NOMO-1 treated with dmso at 0.1 percent for 144 hours (cell line): ENCODE measurements at regions not wholly inside any gene's neighbourhood (a gene's known extent, or its start where the extent isn't known, plus 50 kb on each side); places are given as distances from the start of the nearest gene placed in this dataset.

Experiments used
- DNase-seq: peaks from one replicate; lab custom pipeline; 2025; ENCODE audit not compliant: unreplicated experiment; lab: John Stamatoyannopoulos, UW

DNA sequence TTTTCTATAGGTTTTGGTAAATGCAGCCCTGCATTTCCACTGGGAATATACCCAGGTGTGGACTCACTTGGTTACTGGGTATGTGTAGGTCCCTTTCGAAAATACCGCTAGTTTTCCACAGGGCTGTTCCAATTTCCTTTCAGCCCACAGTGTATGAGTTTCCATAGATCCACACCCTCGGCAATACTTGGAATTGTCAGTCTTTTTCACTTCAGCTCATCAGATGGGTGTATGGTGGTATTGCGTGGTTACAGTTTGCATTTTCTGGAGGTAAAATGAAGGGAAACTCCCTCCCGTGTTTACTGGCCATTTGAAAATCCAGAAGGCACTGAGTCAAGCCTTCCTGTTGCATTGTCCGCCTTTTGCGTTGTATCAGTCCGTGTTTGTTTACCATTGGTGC lies 453.6 kb downstream of the CDH26 start:
- DNase-seq: no peak

DNA sequence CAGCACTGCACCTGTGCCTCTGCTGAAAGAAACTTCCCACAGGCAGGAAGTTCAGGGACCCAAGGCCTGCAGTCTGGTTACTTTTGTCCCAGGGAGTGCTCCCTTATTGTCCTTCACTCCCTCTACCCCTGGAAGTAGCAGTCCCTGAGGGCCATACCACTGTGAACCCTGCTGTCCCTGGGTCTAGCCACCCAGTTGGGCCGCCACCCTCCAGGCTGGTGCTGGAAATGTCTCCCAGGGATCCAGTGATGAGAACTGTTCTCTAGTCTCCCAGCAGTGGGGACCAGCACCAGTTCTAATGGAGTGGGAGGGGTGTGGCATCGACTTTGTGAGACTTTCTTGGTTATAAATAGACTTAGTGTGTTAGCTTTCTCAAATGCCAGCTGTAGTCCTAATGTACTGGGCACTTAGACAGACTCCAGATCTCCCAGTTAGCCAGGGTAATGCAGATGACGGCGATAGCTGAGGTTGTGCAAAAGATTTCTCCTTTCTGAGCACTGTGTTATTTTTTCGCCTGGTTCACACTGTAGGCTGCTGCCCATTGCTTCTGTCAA lies 462.5 kb downstream of the CDH26 start:
- DNase-seq: no peak

DNA sequence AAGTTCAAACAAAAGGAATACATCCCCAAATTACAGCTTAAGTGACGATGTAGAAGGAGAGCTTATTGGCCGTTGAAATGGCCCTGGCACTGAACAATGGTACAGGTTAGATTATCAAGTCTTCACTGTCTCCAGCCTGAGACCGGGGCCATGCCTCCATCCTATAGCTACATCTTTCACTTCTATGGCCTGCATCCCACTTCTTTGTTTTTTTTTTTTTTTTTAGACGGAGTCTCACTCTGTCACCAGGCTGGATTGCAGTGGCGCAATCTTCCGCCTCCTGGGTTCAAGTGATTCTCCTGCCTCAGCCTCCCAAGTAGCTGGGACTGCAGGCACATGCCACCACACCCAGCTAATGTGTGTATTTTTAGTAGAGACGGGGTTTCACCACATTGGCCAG lies 464.6 kb downstream of the CDH26 start:
- DNase-seq: no peak

DNA sequence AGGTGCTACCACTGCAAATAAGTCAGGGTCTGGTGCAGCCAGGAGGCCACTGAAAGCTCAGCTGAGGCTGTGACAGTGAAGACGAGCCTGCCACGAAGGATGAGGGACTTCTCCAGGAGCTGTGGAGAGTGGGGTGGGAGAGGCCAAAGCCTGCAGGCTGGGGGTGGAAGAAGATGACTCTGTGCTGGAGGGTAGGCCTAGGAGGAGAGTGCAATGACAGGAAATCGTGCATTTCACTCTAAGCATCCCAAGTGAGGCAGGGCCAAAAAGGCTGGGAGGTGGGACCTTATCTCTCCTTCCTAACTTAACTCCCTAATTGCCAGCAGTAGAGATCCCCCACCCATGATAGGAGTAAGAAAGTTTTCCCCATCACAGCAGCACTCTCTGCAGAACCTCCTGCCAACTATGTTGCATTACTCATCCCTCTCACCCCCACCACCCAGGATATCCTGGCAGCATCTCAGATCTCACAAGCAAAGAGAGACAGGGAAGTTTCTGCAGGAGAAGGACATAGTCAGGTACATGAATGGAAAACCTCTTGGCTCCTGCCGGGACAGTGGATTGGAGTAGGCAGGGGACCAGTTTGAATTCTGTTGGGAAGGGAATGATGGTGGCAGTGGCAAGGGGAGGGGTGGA lies 466.2 kb downstream of the CDH26 start:
- DNase-seq: no peak

DNA sequence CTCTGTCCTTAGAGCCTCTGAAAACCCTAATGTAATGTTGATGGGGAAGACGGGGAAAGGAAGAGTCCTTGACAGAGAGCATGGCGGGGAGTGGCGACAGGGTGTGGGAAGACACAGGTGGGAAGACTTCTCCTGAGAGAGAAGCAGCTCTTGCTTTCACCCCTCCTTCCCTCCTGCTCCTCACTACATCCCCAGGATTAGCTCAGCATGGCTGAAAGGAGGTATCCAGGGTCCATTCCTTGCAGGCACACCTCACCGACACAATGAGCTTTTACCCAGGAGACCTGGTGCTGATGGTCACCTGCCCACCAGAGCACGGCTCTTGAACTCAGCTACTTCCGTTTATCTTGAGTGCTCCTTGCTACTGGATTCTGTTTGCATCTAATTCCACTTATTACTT lies 469.3 kb downstream of the CDH26 start:
- DNase-seq: no peak

DNA sequence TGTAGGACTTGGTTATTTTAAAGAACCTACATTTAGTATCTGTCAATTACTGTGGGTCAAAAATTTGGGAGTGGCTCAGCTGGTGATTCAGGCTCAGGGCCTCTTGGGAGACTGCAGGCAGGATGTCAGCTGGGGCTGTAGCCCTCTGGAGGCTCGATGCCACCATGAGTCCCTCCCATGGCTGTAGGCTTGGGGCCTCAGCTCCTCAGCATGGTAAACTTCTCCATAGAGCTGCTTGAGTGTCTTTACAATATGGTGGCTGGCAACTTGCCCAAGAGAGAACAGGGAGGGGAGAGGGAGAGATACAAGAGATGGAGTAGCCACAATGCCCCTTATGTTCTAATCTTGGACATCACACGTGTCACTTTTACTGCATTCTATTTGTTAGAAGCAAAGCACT lies 470.4 kb downstream of the CDH26 start:
- DNase-seq: no peak

DNA sequence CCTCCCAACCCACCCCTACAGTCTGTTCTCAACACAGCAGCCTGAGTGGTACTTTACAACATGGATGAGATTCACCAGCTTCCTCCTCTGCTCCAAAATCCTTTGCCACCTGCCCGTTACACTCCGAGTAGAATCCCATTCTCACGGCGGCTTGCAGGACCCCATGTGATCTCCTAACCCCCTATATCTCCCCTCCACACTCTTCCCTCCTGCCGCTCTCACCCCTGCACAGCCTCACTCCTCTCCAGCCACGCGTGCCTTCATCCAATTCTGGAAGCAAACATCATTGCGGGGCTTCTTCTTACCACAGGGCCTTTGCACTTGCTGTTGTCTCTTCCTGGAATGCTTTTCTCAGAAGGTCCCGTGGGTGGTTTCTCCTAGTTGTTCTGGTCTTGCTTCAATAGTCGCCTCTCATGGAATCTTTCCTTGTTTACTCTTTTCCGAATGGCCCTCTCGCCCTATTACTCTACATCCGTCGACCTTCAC lies 472.3 kb downstream of the CDH26 start:
- no peak for DNase-seq

DNA sequence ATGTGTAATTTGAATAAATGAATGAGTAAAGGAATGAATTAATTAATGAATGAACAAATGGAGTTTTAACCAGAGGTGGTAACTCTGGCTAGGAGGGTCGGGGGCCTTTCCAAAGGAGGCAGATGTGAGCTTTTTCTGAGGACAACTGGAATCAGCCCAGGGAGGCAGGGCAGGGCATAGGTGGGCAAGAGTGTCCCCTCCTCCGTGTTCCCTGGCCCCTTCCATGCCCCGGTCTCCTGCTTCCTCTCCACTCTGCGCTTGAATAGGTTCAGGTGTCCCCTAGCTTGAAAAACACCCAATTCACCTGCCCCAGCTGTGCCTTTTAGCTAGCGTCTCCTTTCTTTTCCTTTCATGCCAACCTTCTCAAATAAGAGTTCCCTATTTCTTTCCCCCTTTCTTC lies 473.1 kb downstream of the CDH26 start:
- DNase-seq: no peak

DNA sequence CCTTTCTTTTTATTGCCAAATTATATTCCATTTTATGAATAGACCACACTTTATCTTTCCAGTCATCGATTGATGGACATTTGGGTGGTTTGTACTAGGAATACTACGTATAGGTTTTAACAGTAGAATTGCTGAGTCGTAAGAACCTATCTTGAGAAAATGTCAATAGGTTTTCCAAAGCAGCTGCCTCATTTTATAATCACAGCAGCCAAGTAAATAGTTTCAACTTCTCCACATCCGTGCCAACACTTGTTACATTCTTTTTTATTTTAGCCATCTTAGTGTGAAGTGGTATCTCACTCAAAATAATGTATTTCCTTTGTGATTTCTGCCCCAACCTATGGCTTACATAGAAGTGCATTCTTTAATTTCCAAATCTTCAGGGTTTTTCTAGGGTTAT lies 479.2 kb downstream of the CDH26 start:
- no peak for DNase-seq

DNA sequence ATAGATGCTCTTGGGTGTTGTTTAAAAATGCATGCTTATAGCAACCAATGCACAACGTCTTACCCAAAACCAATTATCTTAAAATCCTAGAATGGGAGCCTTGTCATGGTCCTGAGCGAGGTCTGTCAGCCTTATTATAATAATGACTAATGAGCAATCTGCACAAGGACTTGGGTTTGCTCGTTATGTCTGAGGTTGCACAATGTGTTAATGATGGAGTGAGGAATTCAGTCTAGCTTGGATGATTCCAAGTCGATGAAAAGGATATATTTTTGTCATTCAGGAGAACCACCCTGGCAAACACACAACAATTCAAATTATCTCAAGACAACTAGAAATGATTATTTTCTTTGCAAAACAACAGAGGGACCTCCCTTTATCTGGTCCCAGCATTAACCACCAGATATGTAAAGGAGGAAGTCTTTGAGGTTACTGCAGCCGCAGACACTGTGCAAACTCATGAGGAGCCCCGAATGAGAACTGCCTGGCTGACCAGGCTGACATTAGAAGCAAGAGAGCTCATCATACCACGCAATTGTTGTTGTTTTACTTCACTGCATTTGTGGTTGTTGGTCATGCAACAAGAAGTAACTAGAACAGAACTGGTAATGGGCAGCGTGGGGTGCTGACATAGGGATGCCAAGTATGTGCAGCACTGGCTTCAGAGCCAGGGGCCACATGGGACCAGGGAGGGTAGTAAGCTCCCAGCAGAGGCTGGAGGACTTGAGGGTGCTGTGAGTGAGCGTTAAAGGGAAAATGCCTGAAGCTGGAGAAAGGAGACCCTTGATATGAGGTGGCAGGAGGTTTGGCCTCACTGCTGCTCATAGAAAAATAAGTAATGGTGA lies 488.3 kb downstream of the CDH26 start:
- DNase-seq: peak; percentile 50

DNA sequence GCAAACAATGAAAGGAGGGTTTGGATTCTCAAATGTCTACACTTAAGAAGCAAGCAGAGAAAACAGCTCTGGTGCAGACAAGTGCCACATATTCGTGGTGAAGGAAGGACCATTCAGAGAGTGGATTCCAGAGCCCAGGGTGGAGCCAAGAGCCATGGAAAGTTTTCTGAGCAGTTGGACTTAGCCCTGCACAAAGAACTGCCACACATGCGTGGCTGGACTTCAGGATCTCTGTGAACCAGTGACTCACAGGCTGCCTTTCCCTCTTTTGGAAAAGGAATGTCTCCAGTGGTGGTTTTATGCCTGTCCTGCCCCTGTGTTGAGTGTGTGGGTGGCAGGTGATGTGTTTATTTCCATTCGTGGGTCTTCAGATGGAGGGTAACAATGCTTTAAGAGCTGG lies 489.5 kb downstream of the CDH26 start:
- no peak for DNase-seq

DNA sequence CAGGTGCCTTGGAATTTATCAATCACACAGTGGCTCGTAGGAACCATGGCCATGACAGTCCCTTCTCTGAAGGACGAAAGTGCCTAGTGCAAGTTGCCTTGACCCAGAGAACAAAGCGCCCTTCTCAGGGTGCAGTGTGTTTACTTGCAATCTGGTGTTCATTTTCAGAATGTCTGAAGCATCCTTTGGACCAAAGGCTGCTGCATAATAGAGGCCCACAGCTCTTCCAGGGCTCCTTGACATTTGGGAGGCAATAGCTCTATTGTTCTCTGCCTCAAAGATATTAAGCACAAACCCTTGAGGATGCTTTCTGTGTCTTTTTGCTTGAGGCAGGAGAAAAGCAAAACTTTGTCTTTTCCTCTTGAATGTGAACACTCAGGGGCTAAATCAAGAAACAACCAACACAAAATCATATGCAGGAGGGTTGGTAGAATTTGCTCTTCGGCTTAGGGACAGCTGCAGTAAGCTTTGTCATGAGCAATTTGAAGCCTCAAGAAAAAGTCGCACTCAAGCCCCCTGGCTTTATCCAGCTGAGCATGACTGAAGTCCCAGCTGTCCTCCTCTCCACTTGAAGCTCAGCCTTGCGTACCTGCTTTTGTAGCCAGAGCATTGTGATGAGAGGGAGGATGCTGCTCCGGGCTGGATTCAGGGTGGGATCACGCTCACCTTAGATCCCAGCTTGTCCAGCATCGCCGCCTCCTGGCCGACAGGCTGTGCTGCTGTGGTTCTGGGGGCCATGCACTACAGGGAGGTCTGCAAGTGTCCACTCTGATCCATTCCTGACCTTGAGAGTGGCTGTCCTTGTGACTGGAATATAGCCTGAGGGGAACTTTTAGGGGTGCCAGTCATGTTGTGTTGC lies 495.4 kb downstream of the CDH26 start:
- no peak for DNase-seq

DNA sequence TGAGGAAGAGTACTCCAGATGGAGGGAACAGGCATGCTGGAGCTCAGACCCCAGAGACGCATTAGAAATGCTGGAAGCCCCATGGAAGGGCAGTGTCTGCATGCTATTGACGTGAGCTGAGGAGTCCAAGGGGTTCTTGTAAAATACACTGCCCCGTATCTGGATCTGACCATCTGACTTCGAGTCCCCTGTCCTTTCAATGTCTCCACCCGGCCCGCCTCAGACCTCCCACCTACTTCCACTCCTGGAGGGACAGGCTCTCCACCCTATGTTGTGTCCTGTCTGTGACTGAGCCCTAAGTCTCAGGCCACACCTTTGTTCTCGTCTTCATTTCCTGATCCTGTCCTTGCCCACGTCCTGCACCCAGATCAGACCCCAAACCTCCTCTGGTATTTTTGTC lies 496.3 kb downstream of the CDH26 start:
- no peak for DNase-seq

DNA sequence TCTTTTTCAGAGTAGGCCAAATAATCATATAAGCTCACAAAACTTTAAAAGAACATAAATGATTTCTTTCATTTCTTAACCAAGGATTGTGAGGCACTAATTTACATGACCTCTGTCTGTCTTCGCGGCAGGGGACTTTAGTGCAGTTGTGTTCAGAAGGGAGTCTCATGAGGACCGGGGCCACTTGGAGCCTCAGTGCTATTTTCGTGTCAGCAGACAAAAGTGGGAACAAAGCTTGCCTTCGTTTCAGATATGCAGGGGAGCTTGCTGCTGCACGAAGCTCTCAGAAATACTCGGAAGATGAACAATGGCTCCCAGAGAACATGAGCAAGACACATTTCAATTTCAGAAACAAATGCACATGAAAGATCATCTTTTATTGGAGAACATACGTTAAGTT lies 497.0 kb downstream of the CDH26 start:
- no peak for DNase-seq

DNA sequence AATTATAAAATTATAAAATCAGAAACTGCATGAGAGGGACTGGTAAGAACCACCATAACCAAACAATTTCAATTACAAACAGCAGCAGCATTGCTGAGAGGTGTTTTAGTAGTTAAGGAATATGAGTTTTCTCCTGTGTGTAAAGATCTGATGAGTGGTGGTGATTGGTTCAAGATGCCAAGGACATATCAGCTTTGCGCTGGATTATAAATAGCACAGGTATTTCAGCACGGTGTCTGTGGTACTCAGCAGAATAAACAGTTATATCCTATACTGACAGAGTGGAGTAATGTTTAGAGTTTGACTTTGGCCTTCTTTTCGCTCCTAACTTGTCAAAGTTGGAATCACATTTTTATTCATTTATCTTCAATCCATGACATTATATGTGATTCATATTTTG lies 501.0 kb downstream of the CDH26 start:
- DNase-seq: no peak

DNA sequence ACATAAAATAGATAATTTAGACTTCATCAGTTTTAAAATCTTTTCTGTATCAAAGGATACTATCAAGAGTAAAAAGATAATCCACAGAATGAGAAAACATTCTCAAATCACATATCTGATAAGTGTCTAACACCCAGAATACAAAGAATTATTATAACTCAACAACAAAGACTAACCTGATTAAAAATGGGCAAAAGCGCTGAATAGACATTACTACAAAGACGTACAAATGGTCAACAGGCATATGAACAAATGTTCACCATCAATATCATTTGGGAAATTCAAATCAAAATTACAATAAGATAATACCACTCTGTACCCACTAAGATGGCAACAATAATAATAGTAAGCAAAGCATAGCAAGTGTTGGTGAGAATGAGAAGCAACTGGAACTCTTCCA lies 503.8 kb downstream of the CDH26 start:
- DNase-seq: no peak

DNA sequence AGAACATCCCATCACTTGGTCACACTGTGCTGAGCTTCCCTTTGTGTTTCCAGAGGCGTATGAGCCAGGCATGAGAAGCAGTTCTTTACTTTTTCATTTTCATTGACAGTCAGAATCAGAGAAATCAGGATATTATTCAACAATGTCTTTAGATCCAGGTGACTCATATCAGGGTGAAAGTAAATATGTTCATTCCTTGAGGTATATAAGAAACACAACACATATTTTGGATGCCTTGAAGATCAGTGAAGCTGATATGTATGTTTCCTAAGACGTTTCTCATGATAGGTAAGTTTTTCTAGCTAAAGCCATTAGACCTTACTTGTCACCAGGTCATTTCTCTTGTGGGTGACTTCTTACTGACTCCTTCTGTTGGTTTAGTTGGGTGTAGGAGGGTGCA lies 505.6 kb downstream of the CDH26 start:
- no peak for DNase-seq

DNA sequence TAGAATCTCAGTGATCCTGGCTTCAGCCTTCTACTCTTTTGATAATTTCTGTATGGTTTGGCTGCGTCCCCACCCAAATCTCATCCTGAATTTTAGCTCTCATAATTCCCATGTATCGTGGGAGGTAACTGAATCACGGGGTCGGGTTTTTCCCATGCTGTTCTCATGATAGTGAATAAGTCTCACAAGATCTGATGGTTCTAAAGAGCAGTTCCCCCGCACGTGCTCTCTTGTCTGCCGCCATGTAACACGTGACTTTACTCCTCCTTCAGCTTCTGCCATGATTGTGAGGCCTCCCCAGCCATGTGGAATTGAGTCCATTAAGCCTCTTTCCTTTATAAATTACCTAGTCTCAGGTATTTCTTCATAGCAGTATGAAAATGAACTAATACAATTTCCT lies 507.2 kb downstream of the CDH26 start:
- DNase-seq: no peak

DNA sequence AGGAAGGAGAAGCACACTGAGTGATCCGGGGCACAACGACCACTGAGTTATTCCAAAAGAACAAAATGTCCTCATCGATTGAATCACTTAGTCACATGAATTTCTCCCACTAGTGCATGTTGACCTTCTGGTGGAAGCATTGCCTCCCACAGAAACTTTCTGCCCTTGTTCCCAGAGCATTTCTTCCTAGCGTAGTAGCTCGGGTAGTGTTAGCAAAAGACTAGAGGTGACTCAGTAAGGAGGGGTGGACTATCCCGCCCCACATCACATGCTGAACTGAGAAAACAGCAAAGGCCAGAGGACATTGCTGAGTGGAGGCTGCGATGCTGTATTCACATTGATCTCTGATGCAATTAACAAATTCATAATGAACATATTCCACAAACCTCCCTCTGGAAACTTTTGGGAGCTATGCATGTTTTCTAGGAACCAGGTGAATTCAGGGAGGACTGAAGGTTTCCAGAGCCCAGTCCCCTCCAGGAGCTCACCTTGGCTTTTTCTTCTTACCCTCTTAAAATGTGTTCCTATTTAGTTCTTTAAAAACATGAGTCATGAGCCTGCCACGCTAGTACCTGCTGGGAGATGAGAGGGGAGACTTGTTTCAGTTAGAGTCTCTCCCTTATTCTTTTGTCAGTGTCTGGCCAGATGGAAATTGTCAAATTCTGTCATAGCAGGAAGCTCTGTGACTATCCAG lies 507.9 kb downstream of the CDH26 start:
- no peak for DNase-seq

DNA sequence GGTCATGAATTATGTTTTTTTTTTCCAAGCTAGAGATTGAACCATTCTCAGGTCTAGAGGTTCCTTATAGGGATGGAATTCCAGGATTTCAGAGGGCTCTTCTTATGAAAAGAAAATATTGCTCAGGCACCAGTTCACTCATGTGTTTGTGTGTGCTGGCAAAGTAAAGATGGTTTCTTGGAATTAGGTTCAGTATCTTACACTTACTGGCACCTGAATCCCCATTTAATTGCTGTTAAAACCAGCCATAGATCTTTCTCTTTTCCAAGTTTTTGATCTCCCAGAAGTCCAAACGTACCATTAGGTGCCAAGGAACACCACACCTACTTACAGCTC lies 508.4 kb downstream of the CDH26 start:
- no peak for DNase-seq

DNA sequence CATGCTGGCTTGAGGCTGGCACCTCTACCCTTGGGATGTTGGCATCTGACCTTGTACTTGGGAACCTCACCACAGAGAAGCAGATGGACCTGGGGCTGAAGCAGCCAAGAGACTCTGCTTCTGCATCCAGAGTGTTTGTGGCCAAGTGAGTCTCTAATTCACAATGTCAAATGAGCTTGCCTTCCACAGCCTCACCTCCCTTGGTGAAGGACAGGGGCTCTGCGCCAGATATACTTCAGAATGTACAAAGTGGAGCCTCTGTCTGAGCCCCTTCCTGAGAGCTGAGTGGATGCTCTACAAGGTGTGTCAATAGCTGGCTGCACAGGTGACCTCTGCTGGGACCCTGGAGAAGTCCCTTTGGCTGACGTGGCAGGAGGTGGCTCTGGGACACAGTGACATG lies 508.9 kb downstream of the CDH26 start:
- DNase-seq: no peak
